A673 (cell line): ENCODE measurements at regions not wholly inside any gene's neighbourhood (a gene's known extent, or its start where the extent isn't known, plus 50 kb on each side); places are given as distances from the start of the nearest gene placed in this dataset.

Source experiments
- BruUV-seq: library from RNA; stranded (reverse); fragments of 400-500 nt; replicated peaks from 2 replicates; lab custom pipeline; 2021; lab: Mats Ljungman, UMichigan
- CTCF ChIA-PET: fragments of 300-600 bp; sonication (Branson Sonifier 250); formaldehyde crosslinking; loops from one replicate; lab custom pipeline; 2022; ENCODE audit warnings: antibody characterized with exemption; lab: Charles Lee
- POLR2A ChIA-PET: fragments of 300-600 bp; sonication (Branson Sonifier 250); formaldehyde crosslinking; loops from one replicate; lab custom pipeline; 2022; ENCODE audit warnings: antibody characterized with exemption; ENCODE audit not compliant: low non-redundant PET; lab: Charles Lee
- DNase-seq: peaks from one replicate; pipeline ENCODE4 v3.0.0-alpha.2; 2015; ENCODE audit warnings: low spot score
- H3K27ac ChIP-seq: fragments of 200-600 bp; sonication (generic); 2 replicates; pipeline ENCODE4 v1.5.1; 2016; ENCODE audit warnings: mixed run types, low read depth, mild to moderate bottlenecking, mixed read lengths, antibody characterized with exemption, low read length; ENCODE audit not compliant: poor library complexity, severe bottlenecking
- H3K27me3 ChIP-seq: fragments of 200-600 bp; sonication (generic); replicated peaks from 2 replicates; pipeline ENCODE4 v1.6.1; 2017; ENCODE audit warnings: mixed run types, low read depth, mild to moderate bottlenecking, mixed read lengths, antibody characterized with exemption, low read length; ENCODE audit not compliant: insufficient read depth, poor library complexity
- H3K36me3 ChIP-seq: fragments of 200-600 bp; sonication (generic); 2 replicates; pipeline ENCODE4 v1.6.1; 2016; ENCODE audit warnings: mixed run types, mild to moderate bottlenecking, mixed read lengths, antibody characterized with exemption, low read length; ENCODE audit not compliant: insufficient read depth, poor library complexity, severe bottlenecking
- H3K4me1 ChIP-seq: fragments of 200-600 bp; sonication (generic); 2 replicates; pipeline ENCODE4 v1.6.1; 2017; ENCODE audit warnings: mixed run types, mild to moderate bottlenecking, mixed read lengths, antibody characterized with exemption, low read length; ENCODE audit not compliant: insufficient read depth, poor library complexity, severe bottlenecking
- H3K4me3 ChIP-seq: fragments of 200-600 bp; sonication (generic); 2 replicates; pipeline ENCODE4 v1.5.1; 2016; ENCODE audit warnings: low read depth, mixed run types, mild to moderate bottlenecking, mixed read lengths, low read length; ENCODE audit not compliant: poor library complexity, severe bottlenecking
- H3K9me3 ChIP-seq: fragments of 200-600 bp; sonication (generic); 2 replicates; pipeline ENCODE4 v1.6.1; 2016; ENCODE audit warnings: mixed run types, low read depth, mild to moderate bottlenecking, mixed read lengths, antibody characterized with exemption, low read length; ENCODE audit not compliant: poor library complexity, severe bottlenecking
- EZH2 ChIP-seq: fragments of 200-600 bp; sonication (generic); IDR thresholded peaks from 2 replicates; pipeline ENCODE4 v1.6.1; 2017; ENCODE audit warnings: borderline replicate concordance, low read depth, mild to moderate bottlenecking, mixed read lengths, antibody characterized with exemption, low read length; ENCODE audit not compliant: poor library complexity, severe bottlenecking
- intact Hi-C: fragments of 100-400 bp; cut with micrococcal nuclease; formaldehyde crosslinking; loops from one replicate; pipeline ENCODE4 v1.10.0; 2022; ENCODE audit not compliant: unreplicated experiment
- TF ChIP-seq, protein P1 (sequence below): fragments of 300-800, 200-600 bp; sonication (generic); conservative IDR thresholded peaks from 2 replicates; pipeline ENCODE4 v1.5.1; 2017; ENCODE audit warnings: low read depth, mild to moderate bottlenecking, antibody characterized with exemption, low read length, moderate library complexity, mixed read lengths

DNA sequence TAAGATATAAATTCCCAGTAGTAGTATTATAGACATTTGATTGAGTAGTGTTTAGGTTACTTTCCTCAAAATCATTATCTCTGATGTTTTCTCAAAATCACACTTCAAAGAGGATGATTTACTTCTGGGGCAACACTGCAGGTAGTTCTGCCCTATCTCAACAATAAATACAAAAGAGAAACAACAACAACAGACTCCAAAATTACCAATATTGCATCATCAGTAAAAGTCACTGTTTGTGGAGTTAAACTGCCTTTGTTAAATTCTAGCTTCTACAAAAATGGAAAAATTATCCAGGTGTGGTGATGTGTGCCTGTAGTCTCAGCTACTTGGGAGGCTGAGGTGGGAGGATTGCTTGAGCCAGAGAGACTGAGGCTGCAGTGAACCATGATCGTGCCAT, 637.6 kb upstream of the ZNF608 start:
- no peaks in the 10 kb centered on the region for H3K36me3 ChIP-seq
- intact Hi-C loops, result no loop called here
- TF ChIP-seq, protein P1, sequence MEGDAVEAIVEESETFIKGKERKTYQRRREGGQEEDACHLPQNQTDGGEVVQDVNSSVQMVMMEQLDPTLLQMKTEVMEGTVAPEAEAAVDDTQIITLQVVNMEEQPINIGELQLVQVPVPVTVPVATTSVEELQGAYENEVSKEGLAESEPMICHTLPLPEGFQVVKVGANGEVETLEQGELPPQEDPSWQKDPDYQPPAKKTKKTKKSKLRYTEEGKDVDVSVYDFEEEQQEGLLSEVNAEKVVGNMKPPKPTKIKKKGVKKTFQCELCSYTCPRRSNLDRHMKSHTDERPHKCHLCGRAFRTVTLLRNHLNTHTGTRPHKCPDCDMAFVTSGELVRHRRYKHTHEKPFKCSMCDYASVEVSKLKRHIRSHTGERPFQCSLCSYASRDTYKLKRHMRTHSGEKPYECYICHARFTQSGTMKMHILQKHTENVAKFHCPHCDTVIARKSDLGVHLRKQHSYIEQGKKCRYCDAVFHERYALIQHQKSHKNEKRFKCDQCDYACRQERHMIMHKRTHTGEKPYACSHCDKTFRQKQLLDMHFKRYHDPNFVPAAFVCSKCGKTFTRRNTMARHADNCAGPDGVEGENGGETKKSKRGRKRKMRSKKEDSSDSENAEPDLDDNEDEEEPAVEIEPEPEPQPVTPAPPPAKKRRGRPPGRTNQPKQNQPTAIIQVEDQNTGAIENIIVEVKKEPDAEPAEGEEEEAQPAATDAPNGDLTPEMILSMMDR, result no peak
- no peak for TF ChIP-seq EZH2
- DNase-seq, result no peak
- ChIA-PET CTCF (no interaction called here), POLR2A (no interaction called here)
- BruUV-seq, result no TSS peak
- no peak overlapping the region for H3K27ac ChIP-seq
- no peaks in the 10 kb centered on the region for H3K9me3 ChIP-seq
- no peaks in the 10 kb centered on the region for H3K4me1 ChIP-seq
- no peak overlapping the region for H3K4me3 ChIP-seq
- H3K27me3 ChIP-seq, result no peaks in the 10 kb centered on the region

DNA sequence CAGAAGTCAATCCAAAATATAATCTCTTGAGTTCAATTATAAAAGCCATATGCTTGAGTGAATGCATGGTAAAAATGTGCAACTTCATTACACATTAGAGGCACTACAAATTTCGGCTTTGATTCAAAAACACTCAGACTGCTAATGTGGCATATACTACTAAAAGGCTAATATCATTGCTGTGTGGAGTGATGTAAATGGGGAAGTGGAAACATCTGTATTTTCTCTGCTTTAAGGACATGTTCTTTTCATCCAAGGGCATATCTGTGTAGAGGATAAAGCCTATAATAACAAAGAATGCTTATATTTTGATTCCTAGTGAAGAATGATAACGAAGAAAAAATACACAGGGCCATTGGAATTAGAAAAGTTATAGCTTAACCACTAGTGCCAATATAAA, 643.9 kb upstream of the ZNF608 start:
- Histone ChIP-seq H3K27ac (no peak overlapping the region), H3K27me3 (no peaks in the 10 kb centered on the region), H3K4me3 (no peak overlapping the region), H3K9me3 (no peaks in the 10 kb centered on the region), H3K36me3 (no peaks in the 10 kb centered on the region), H3K4me1 (no peaks in the 10 kb centered on the region)
- ChIA-PET POLR2A (no interaction called here), CTCF (no interaction called here)
- no TSS peak for BruUV-seq
- intact Hi-C loops, result no loop called here
- TF ChIP-seq, protein P1, result no peak
- no peak for TF ChIP-seq EZH2
- no peak for DNase-seq

DNA sequence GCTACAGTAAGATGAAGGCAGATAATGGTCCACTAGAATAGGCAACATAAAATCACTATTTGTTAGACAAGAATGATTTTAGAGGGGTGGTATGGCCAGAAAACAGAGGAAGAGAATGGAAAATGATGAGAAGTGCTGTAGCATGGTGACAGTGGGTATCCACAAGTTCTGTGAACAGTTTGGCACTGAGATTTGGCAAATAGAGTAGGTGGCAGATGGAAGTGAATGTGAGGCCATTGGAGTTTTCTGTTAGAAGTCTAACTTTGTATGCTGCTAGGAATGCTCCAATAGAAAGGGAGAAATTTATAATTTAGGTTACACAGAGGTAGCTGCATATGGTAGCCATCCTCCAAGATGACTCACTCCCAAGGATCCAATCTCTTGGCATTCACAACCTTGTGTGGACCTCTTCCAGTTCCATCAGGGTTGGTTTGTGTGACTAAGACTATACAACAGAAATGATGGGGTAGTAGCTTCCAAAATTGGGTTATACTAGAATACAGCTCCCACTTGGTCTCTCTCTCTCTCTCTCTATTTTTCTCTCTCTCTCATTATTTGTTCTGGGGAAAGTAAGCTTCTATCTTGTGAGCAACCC, 646.9 kb upstream of the ZNF608 start:
- Histone ChIP-seq H3K36me3 (no peaks in the 10 kb centered on the region), H3K27ac (no peak overlapping the region), H3K27me3 (no peaks in the 10 kb centered on the region), H3K4me3 (no peak overlapping the region), H3K4me1 (no peaks in the 10 kb centered on the region), H3K9me3 (no peaks in the 10 kb centered on the region)
- DNase-seq, result no peak
- ChIA-PET POLR2A (no interaction called here), CTCF (no interaction called here)
- TF ChIP-seq, protein P1, result no peak
- TF ChIP-seq EZH2, result no peak
- intact Hi-C loops, result no loop called here
- BruUV-seq, result no TSS peak
